Panc1 (cell line): ENCODE measurements at regions not wholly inside any gene's neighbourhood (a gene's known extent, or its start where the extent isn't known, plus 50 kb on each side); places are given as distances from the start of the nearest gene placed in this dataset.
"Not testable (repeated sequence)": the region's sequence is repeated elsewhere in the genome, so short reads cannot be mapped to it uniquely, and the experiment has no call there.

Experiments used
- ATAC-seq: fragments of 200-7000 bp; cut with Tn5 transposase; 2 replicates; pipeline ENCODE4 v1.9.1; 2020; ENCODE audit warnings: mild to moderate bottlenecking, moderate library complexity
- BruUV-seq: library from RNA; stranded (reverse); fragments of 400-500 nt; replicated peaks from 2 replicates; lab custom pipeline; 2021; lab: Mats Ljungman, UMichigan
- CTCF ChIA-PET: fragments of 300-600 bp; sonication (Branson Sonifier 250); formaldehyde crosslinking; loops from one replicate; lab custom pipeline; 2022; ENCODE audit warnings: antibody characterized with exemption; lab: Charles Lee
- POLR2A ChIA-PET: fragments of 300-600 bp; sonication (Branson Sonifier 250); formaldehyde crosslinking; loops from one replicate; lab custom pipeline; 2022; ENCODE audit warnings: antibody characterized with exemption; lab: Charles Lee
- DNase-seq: peaks from one replicate; pipeline ENCODE4 v3.0.0-alpha.2; 2010; ENCODE audit warnings: low read depth, low spot score
- H3K27ac ChIP-seq: 2 replicates; pipeline ENCODE4 v1.5.1; 2011; ENCODE audit warnings: mild to moderate bottlenecking, low read length, inconsistent platforms
- H3K27me3 ChIP-seq: fragments of 200-500 bp; sonication (Bioruptor generic); 2 replicates; pipeline ENCODE4 v1.6.0; 2014; ENCODE audit warnings: low read length, inconsistent platforms; ENCODE audit not compliant: control insufficient read depth, insufficient read depth
- H3K36me3 ChIP-seq: fragments of 200-500 bp; sonication (Bioruptor generic); 2 replicates; pipeline ENCODE4 v1.5.1; 2014; ENCODE audit warnings: inconsistent platforms, mild to moderate bottlenecking, low read length, moderate library complexity; ENCODE audit not compliant: control insufficient read depth, insufficient read depth
- H3K4me1 ChIP-seq: 2 replicates; pipeline ENCODE4 v1.5.1; 2011; ENCODE audit warnings: inconsistent platforms, mild to moderate bottlenecking, low read length, moderate library complexity; ENCODE audit not compliant: control insufficient read depth, insufficient read depth
- H3K4me3 ChIP-seq, 2 experiments: 2 replicates each; pipeline ENCODE4 v1.5.1; 2011 to 2012; ENCODE audit warnings: low read depth in 2 of 2, low read length in 2 of 2, mild to moderate bottlenecking in 2 of 2, inconsistent platforms in 1 of 2, moderate library complexity in 1 of 2
- H3K9me3 ChIP-seq: fragments of 200-500 bp; sonication (Bioruptor generic); 2 replicates; pipeline ENCODE4 v1.5.1; 2014; ENCODE audit warnings: low read depth, mild to moderate bottlenecking, inconsistent platforms, low read length, moderate library complexity; ENCODE audit not compliant: control insufficient read depth, insufficient read depth
- CTCF ChIP-seq: fragments of 450-650 bp; IDR thresholded peaks from 2 replicates; pipeline ENCODE4 v1.5.1; 2017; ENCODE audit warnings: mild to moderate bottlenecking
- POLR2AphosphoS5 ChIP-seq: IDR thresholded peaks from 2 replicates; pipeline ENCODE4 v1.6.1; 2012; ENCODE audit warnings: mild to moderate bottlenecking, low read depth, low read length, moderate library complexity
- SIN3A ChIP-seq: IDR thresholded peaks from 2 replicates; pipeline ENCODE4 v1.6.1; 2012; ENCODE audit warnings: low read depth, mild to moderate bottlenecking, low read length, moderate library complexity, borderline replicate concordance; ENCODE audit not compliant: insufficient read depth
- TCF7L2 ChIP-seq: IDR thresholded peaks from 2 replicates; pipeline ENCODE4 v1.6.1; 2011; ENCODE audit warnings: mild to moderate bottlenecking, low read depth, low read length, inconsistent platforms
- in situ Hi-C: cut with HindIII; loops from 2 replicates; pipeline ENCODE4 v1.10.0; 2016; ENCODE audit warnings: low sequenced_read_pairs, low pct_unique_long_range_greater_than_20kb
- intact Hi-C: fragments of 100-400 bp; cut with micrococcal nuclease; formaldehyde crosslinking; loops from one replicate; pipeline ENCODE4 v1.10.0; 2022; ENCODE audit not compliant: unreplicated experiment
- TF ChIP-seq, protein P1 (sequence below), 2 experiments: IDR thresholded peaks; 2 replicates each; pipeline ENCODE4 v1.6.1; 2011 to 2012; ENCODE audit warnings: low read depth in 2 of 2, control low read depth in 1 of 2, low read length in 1 of 2, mild to moderate bottlenecking in 1 of 2, moderate library complexity in 1 of 2; ENCODE audit not compliant: insufficient read depth in 1 of 2

DNA sequence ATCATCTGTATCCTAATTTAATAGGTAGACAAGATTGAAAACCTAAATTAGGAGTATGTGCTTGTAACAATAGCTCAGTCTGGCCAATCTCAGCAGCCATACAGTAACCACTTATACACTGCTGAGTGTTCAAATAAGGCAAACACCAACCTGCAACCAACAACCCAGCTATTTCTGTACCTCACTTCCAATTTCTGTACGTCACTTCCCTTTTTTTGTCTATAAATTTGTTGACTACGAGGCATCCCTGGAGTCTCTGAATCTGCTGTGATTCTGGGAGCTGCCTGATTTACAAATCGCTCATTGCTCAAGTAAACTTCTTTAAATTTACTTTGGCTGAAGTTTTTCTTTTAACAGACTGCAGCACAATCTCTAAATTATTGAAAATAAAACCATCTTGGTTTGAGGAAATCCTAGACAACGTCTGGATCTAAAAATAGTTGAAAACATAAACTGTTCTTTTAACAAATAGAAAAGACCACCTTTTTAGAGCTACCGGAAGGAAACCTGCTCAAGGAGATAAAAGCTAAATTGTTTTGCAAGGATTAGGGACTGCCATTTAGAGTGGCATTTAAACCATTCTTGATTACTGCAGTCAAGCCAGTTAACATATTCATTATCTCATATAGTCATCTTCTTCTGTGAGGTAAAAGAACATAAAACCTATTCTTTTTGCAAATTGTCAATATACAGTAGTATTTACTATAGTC lies 778.1 kb downstream of the SH3BGRL start:
- H3K27me3 ChIP-seq: no peaks in the 10 kb centered on the region
- ATAC-seq (no peak), DNase-seq (no peak)
- BruUV-seq: no TSS peak
- no peaks in the 10 kb centered on the region for H3K36me3 ChIP-seq
- no peak overlapping the region for H3K27ac ChIP-seq
- ChIA-PET POLR2A (no interaction called here), CTCF (no interaction called here)
- no peak for TF ChIP-seq POLR2AphosphoS5
- no peak for TF ChIP-seq CTCF
- no peak for TF ChIP-seq SIN3A
- H3K4me1 ChIP-seq: no peaks in the 10 kb centered on the region
- intact Hi-C loops: no loop called here
- in situ Hi-C loops: no loop called here
- no peaks in the 10 kb centered on the region for H3K9me3 ChIP-seq
- H3K4me3 ChIP-seq: no peak overlapping the region

- DNase-seq, H3K36me3 ChIP-seq, intact Hi-C loops, H3K4me1 ChIP-seq, H3K27me3 ChIP-seq, CTCF ChIA-PET, H3K9me3 ChIP-seq, BruUV-seq, POLR2A ChIA-PET, H3K4me3 ChIP-seq, H3K27ac ChIP-seq, in situ Hi-C loops, ATAC-seq: not testable (repeated sequence)
Measured at GRCh38 chrX:81987217-81987616, 785.3 kb downstream of the SH3BGRL start.

- Histone ChIP-seq H3K4me1 (no peaks in the 10 kb centered on the region), H3K36me3 (no peaks in the 10 kb centered on the region), H3K27ac (no peak overlapping the region), H3K27me3 (no peaks in the 10 kb centered on the region), H3K4me3 (no peak overlapping the region), H3K9me3 (no peaks in the 10 kb centered on the region)
- ChIA-PET CTCF (no interaction called here), POLR2A (no interaction called here)
- no TSS peak for BruUV-seq
- DNase-seq (no peak), ATAC-seq (no peak)
- intact Hi-C loops: no loop called here
- in situ Hi-C loops: no loop called here
- no peak for TF ChIP-seq SIN3A
- TF ChIP-seq, protein P1, sequence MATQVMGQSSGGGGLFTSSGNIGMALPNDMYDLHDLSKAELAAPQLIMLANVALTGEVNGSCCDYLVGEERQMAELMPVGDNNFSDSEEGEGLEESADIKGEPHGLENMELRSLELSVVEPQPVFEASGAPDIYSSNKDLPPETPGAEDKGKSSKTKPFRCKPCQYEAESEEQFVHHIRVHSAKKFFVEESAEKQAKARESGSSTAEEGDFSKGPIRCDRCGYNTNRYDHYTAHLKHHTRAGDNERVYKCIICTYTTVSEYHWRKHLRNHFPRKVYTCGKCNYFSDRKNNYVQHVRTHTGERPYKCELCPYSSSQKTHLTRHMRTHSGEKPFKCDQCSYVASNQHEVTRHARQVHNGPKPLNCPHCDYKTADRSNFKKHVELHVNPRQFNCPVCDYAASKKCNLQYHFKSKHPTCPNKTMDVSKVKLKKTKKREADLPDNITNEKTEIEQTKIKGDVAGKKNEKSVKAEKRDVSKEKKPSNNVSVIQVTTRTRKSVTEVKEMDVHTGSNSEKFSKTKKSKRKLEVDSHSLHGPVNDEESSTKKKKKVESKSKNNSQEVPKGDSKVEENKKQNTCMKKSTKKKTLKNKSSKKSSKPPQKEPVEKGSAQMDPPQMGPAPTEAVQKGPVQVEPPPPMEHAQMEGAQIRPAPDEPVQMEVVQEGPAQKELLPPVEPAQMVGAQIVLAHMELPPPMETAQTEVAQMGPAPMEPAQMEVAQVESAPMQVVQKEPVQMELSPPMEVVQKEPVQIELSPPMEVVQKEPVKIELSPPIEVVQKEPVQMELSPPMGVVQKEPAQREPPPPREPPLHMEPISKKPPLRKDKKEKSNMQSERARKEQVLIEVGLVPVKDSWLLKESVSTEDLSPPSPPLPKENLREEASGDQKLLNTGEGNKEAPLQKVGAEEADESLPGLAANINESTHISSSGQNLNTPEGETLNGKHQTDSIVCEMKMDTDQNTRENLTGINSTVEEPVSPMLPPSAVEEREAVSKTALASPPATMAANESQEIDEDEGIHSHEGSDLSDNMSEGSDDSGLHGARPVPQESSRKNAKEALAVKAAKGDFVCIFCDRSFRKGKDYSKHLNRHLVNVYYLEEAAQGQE (IDR thresholded peaks at IDR 0.05; ENCODE audit: insufficient read depth in 1 of 2, low read depth in 2 of 2, low read length in 1 of 2): no peak
- TF ChIP-seq TCF7L2: no peak
- no peak for TF ChIP-seq POLR2AphosphoS5
- TF ChIP-seq CTCF: no peak
Measured at GRCh38 chrX:81996166-81996565, 794.3 kb downstream of the SH3BGRL start.
